ENCODE measurements at regions not wholly inside any gene's neighbourhood (a gene's known extent, or its start where the extent isn't known, plus 50 kb on each side); places are given as distances from the start of the nearest gene placed in this dataset.

DNA sequence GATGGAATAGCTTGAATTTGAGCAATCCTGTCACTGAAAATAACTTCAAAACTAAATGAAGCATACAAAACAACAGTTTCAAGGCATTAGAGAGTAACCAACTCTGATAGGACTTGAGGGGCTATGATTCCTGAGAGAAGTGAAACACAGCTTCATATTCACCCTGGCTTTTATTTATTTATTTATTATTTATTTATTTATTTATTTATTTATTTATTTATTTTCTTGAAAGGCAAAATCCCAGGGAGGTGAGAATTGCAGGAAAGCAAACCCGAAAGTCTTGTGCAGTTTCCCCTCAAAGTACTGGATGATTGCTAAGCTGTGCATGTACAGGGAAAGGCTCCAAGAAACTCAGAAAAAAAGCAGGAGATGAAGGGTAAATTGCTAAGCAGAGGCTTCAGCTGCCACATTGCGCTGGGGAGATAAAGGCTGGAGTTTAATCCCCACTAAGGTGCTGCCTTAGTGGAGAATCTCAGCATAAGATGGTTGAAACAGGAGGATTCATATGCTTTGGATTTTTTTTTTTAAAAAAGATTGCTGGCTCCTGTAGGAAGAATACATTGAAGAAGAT lies 72.9 kb upstream of the COL24A1 start:
- DNase-seq (ENCODE audit: low read depth): no peak

- no peak for DNase-seq (ENCODE audit: low read depth)
Measured at GRCh38 chr1:86228546-86228945, 72.0 kb upstream of the COL24A1 start.

GRCh38 chr1:86227026-86227425 lies 70.5 kb upstream of the COL24A1 start:
- peak; percentile 36 for DNase-seq (ENCODE audit: low read depth)

GRCh38 chr1:86226204-86226603 lies 69.6 kb upstream of the COL24A1 start:
- no peak for DNase-seq (ENCODE audit: low read depth)

- no peak for DNase-seq (ENCODE audit: low read depth)
Measured at GRCh38 chr1:86224651-86225310, 68.2 kb upstream of the COL24A1 start.

DNA sequence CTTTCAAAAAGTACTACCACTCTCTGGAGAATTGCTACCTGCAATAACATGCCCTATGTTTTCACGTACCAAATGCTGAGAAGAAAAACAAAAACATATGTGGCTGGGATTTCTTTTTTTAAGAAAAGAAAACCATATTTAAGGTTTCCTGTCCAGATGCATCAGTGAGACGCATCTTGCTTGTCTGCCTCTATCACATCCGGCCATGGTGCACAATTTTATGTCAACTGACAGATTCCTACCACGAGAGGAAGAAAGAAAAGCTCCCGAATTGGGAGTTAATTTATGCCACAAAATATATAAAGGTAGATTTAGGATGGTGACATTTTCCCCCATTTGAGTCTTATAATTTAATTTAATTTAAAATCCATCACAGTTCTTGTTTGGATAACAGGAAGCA lies 62.3 kb upstream of the COL24A1 start:
- DNase-seq (ENCODE audit: low read depth): no peak

GRCh38 chr1:86214605-86215004 lies 58.0 kb upstream of the COL24A1 start:
- DNase-seq (ENCODE audit: low read depth): no peak

DNA sequence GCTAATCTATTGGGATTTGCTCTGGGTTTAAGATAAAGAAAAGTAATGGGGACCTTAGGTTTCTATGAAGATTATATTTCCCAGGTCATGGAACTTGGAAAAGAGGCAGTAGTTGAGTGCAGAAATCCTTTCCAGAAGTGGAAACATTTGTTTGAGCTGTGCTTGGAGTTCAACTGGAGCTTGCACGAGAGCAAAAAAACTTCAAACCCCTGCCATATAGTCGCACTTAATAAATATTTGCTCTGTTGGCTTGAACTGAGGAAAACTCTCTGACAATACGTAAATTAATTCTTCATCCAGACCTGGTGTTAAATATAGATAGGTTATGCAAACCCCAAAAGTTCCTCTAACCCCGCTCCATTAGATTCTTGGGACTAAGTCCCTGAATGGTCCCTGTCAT lies 52.8 kb upstream of the COL24A1 start:
- DNase-seq (ENCODE audit: low read depth): no peak

DNA sequence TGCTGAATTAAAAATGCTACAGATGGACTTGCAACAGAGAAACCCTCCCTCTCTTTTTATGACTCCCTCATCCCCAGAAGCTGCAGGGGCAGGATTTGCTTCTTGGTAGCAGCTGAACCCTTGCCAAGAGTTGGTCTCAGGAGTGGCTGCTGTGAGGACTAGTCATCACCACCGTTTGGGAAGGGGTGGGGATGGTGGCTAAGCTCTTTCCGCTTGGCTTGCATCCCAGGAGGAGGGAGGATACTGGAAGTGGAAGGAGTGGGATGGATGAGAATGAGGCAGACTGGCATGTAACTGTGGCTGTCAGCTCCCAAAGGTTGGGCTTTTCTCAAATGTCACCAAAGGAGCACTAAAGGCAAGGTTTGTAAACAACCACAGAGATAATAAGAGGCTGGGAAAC lies 50.8 kb upstream of the COL24A1 start:
- DNase-seq (ENCODE audit: low read depth): peak; percentile 94
